Spinal cord (tissue), 9 donors: ENCODE measurements at regions not wholly inside any gene's neighbourhood (a gene's known extent, or its start where the extent isn't known, plus 50 kb on each side); places are given as distances from the start of the nearest gene placed in this dataset.

Experiments used
- DNase-seq, 6 donors: peaks; one replicate each; pipeline versions ENCODE4 v3.0.0 to v3.0.0-alpha.2; 2013 to 2015; ENCODE audit warnings: low spot score in 6 of 6, low read depth in 4 of 6
- H3K27ac ChIP-seq: one replicate; pipeline ENCODE4 v1.5.1; 2013; ENCODE audit warnings: low read depth, low read length, control low read depth
- H3K27me3 ChIP-seq: one replicate; pipeline ENCODE4 v1.6.1; 2013; ENCODE audit warnings: low read length; ENCODE audit not compliant: control insufficient read depth, insufficient read depth
- H3K36me3 ChIP-seq: one replicate; pipeline ENCODE4 v1.6.1; 2013; ENCODE audit warnings: low read length; ENCODE audit not compliant: control insufficient read depth, insufficient read depth
- H3K4me1 ChIP-seq: one replicate; pipeline ENCODE4 v1.6.1; 2013; ENCODE audit warnings: low read length; ENCODE audit not compliant: control insufficient read depth, insufficient read depth
- H3K4me3 ChIP-seq: one replicate; pipeline ENCODE4 v1.5.1; 2013; ENCODE audit warnings: low read depth, low read length, control low read depth
- H3K9me3 ChIP-seq: one replicate; pipeline ENCODE4 v1.6.1; 2013; ENCODE audit warnings: low read length; ENCODE audit not compliant: control insufficient read depth, insufficient read depth
- WGBS: methylation state at CpG from one replicate; pipeline ENCODE4 v1.1.5; 2013; ENCODE audit warnings: missing lambda C conversion rate; ENCODE audit not compliant: insufficient coverage; 5-methylcytosine and 5-hydroxymethylcytosine counted together
- donor health status: healthy.

GRCh38 chr2:221074238-221074637, 497.9 kb downstream of the EPHA4 start:
- H3K27ac ChIP-seq: no peak overlapping the region
- no peaks in the 10 kb centered on the region for H3K4me1 ChIP-seq
- H3K9me3 ChIP-seq: peaks cover 10% of the 10 kb centered on the region
- H3K36me3 ChIP-seq: no peaks in the 10 kb centered on the region
- WGBS: no CpG with 5 or more reads among the region's 4 CpGs
- DNase-seq: no peak
- H3K4me3 ChIP-seq: no peak overlapping the region
- H3K27me3 ChIP-seq: no peaks in the 10 kb centered on the region

DNA sequence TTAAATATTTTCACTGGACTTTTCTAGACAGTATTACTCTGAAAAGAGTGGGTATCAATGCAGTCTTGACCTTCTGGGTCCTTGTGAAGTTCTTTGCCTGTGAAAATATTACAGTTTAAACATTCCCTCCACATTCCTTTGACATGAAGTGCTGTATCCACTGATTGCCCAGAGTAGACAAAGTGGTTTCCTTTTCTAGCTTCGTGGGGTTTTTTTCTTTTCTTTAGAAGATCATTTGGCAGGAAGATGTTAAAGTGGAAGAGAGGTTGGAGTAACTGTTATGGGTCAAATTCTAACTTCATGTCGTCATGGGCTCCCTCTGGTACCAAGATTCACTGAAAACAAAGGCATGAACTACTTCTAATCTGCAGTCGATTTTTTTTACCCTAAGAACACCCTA, 496.9 kb downstream of the EPHA4 start:
- no CpG with 5 or more reads among the region's 3 CpGs for WGBS
- peak in 1 of 6 donors; percentile 49 for DNase-seq

DNA sequence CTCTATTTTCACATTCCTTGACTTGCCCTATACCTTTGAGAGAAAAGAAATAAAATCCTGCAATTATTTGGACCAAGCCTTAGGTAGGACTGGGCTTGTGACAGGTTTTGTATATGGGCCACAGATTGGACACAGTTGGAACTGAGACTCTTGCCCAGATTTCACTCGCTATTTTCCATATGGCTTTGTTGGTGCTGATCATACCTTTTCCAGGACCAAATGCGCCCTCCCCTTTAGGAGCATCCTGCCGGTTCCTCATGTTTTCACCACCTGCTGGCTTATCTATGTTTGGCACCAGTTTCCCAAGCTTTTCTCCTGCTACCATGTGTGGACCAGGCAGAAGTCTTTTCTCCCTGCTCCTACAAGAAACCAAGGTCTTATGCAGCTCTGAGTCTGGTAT, 494.9 kb downstream of the EPHA4 start:
- Histone ChIP-seq H3K36me3 (no peaks in the 10 kb centered on the region), H3K9me3 (no peaks in the 10 kb centered on the region), H3K27ac (no peak overlapping the region), H3K4me1 (no peaks in the 10 kb centered on the region), H3K27me3 (no peaks in the 10 kb centered on the region), H3K4me3 (no peak overlapping the region)
- DNase-seq: peak in 1 of 6 donors; percentile 53
- 81% methylated on average over 3 of the region's 3 CpGs for WGBS

More for the DNA sequence above, 496.9 kb downstream of the EPHA4 start:
- H3K36me3 ChIP-seq: no peaks in the 10 kb centered on the region
- H3K27ac ChIP-seq: no peak overlapping the region
- no peak overlapping the region for H3K4me3 ChIP-seq
- H3K27me3 ChIP-seq: no peaks in the 10 kb centered on the region
- H3K9me3 ChIP-seq: peaks cover 10% of the 10 kb centered on the region
- H3K4me1 ChIP-seq: no peaks in the 10 kb centered on the region

DNA sequence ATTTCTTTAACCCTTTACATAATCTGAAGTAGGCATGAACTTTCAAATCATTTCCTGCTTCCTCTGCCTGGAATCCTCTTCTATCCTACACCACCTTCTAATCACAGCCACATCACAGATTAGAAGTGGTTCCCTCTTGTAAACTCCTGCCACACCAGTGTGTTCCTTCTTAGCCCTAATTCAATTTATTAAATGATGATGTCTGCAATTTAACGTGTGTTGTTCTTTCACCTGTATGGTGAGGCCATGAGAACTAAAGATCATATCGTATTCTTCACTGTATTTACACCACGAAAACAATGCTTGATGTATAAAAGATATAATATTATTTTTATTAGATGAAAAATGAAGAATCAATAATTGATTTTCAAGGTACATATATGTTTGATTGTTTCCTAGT, 494.3 kb downstream of the EPHA4 start:
- Histone ChIP-seq H3K27ac (no peak overlapping the region), H3K27me3 (no peaks in the 10 kb centered on the region), H3K4me1 (no peaks in the 10 kb centered on the region), H3K9me3 (no peaks in the 10 kb centered on the region), H3K36me3 (no peaks in the 10 kb centered on the region), H3K4me3 (no peak overlapping the region)
- no peak for DNase-seq
- no CpG with 5 or more reads among the region's 3 CpGs for WGBS

GRCh38 chr2:221085341-221085900, 486.7 kb downstream of the EPHA4 start:
- Histone ChIP-seq H3K4me3 (no peak overlapping the region), H3K27ac (no peak overlapping the region), H3K27me3 (no peaks in the 10 kb centered on the region), H3K4me1 (no peaks in the 10 kb centered on the region), H3K36me3 (no peaks in the 10 kb centered on the region), H3K9me3 (no peaks in the 10 kb centered on the region)
- no peak for DNase-seq
- no CpG with 5 or more reads among the region's 1 CpG for WGBS

- Histone ChIP-seq H3K27ac (no peak overlapping the region), H3K4me3 (no peak overlapping the region), H3K9me3 (no peaks in the 10 kb centered on the region), H3K27me3 (no peaks in the 10 kb centered on the region), H3K4me1 (no peaks in the 10 kb centered on the region), H3K36me3 (no peaks in the 10 kb centered on the region)
- no CpG with 5 or more reads among the region's 1 CpG for WGBS
- no peak for DNase-seq
These were observed 486.2 kb downstream of the EPHA4 start for GRCh38 chr2:221085936-221086335.

DNA sequence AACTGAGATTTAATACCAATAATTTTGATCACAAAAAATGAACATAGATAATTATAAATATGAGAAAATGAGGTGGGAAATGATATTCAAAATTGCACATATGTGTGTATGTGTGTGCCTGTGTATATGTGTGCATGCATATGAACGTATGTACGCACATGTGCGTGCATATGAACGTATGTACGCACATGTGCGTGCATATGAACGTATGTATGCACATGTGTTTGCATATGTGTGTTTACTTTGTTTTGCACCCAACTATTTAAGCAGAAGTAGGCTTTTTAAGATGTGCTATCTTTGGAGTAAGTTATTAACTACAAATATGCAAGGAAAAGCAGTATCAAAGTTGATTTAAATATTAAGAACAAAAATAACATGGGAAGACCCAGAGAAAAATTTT, 484.3 kb downstream of the EPHA4 start:
- no peak overlapping the region for H3K27ac ChIP-seq
- WGBS: 90% methylated on average over 6 of the region's 7 CpGs
- H3K27me3 ChIP-seq: no peaks in the 10 kb centered on the region

GRCh38 chr2:221088506-221088905, 483.6 kb downstream of the EPHA4 start:
- no peaks in the 10 kb centered on the region for H3K9me3 ChIP-seq
- H3K27ac ChIP-seq: no peak overlapping the region
- no peak overlapping the region for H3K4me3 ChIP-seq
- DNase-seq: no peak
- WGBS: 75% methylated on average over 2 of the region's 2 CpGs
- H3K27me3 ChIP-seq: no peaks in the 10 kb centered on the region
- no peaks in the 10 kb centered on the region for H3K4me1 ChIP-seq
- no peaks in the 10 kb centered on the region for H3K36me3 ChIP-seq

More for the DNA sequence above, 484.3 kb downstream of the EPHA4 start:
- Histone ChIP-seq H3K9me3 (no peaks in the 10 kb centered on the region), H3K4me1 (no peaks in the 10 kb centered on the region), H3K36me3 (no peaks in the 10 kb centered on the region), H3K4me3 (no peak overlapping the region)
- DNase-seq: no peak

DNA sequence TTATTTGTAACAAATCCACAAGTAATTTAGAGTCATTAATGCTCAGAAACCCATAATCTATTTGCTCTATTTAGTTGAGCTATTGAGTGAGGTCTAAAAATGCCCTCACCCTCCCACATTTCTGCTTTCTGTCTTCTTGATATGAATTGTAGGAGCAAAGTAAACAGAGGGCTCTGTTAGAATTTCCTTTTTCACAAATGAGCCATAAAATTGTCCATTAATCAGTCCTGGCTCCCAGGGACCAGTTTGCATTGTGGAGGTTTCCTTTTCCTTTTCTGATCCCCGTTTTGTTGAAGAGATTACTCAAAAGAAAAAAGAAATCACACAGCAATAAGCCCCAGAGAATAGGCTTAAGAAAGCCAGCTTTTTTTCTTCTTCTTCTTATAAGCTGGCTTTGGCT, 476.7 kb downstream of the EPHA4 start:
- Histone ChIP-seq H3K27me3 (no peaks in the 10 kb centered on the region), H3K4me1 (no peaks in the 10 kb centered on the region), H3K27ac (no peak overlapping the region), H3K9me3 (no peaks in the 10 kb centered on the region), H3K36me3 (no peaks in the 10 kb centered on the region), H3K4me3 (no peak overlapping the region)
- no peak for DNase-seq
- WGBS: no CpG with 5 or more reads among the region's 1 CpG

- H3K4me1 ChIP-seq: no peaks in the 10 kb centered on the region
- no peak for DNase-seq
- no peaks in the 10 kb centered on the region for H3K9me3 ChIP-seq
- WGBS: no CpG with 5 or more reads among the region's 10 CpGs
- H3K27me3 ChIP-seq: no peaks in the 10 kb centered on the region
- H3K4me3 ChIP-seq: no peak overlapping the region
- H3K27ac ChIP-seq: no peak overlapping the region
- no peaks in the 10 kb centered on the region for H3K36me3 ChIP-seq
These were observed 475.2 kb downstream of the EPHA4 start for GRCh38 chr2:221096706-221097567.
